OCI-LY7 (cell line): ENCODE measurements at regions not wholly inside any gene's neighbourhood (a gene's known extent, or its start where the extent isn't known, plus 50 kb on each side); places are given as distances from the start of the nearest gene placed in this dataset.

ENCODE experiments used
- BruUV-seq: library from RNA; stranded (reverse); fragments of 400-500 nt; replicated peaks from 2 replicates; lab custom pipeline; 2021; lab: Mats Ljungman, UMichigan
- CTCF ChIA-PET: fragments of 300-600 bp; sonication (Branson Sonifier 250); formaldehyde crosslinking; loops from one replicate; lab custom pipeline; 2022; ENCODE audit warnings: antibody characterized with exemption; ENCODE audit not compliant: unreplicated experiment; lab: Charles Lee
- POLR2A ChIA-PET: fragments of 300-600 bp; sonication (Branson Sonifier 250); formaldehyde crosslinking; loops from one replicate; lab custom pipeline; 2022; ENCODE audit warnings: antibody characterized with exemption; lab: Charles Lee
- DNase-seq: peaks from one replicate; pipeline ENCODE4 v3.0.0-alpha.2; 2015; ENCODE audit warnings: low spot score
- H2AFZ ChIP-seq: fragments of 200-600 bp; sonication (generic), shearing (Covaris generic); 2 replicates; pipeline ENCODE4 v1.6.1; 2014; ENCODE audit warnings: mild to moderate bottlenecking, antibody characterized with exemption, low read length, moderate library complexity
- H3K27ac ChIP-seq: fragments of 200-600 bp; sonication (generic); 2 replicates; pipeline ENCODE4 v1.5.1; 2014; ENCODE audit warnings: mixed run types, low read depth, mild to moderate bottlenecking, moderate library complexity, low read length, inconsistent platforms; ENCODE audit not compliant: poor library complexity, severe bottlenecking
- H3K36me3 ChIP-seq: fragments of 200-600 bp; sonication (generic); 2 replicates; pipeline ENCODE4 v1.6.1; 2014; ENCODE audit warnings: mild to moderate bottlenecking, antibody characterized with exemption, low read length, moderate library complexity, mixed read lengths; ENCODE audit not compliant: insufficient read depth
- H3K4me1 ChIP-seq: fragments of 200-600 bp; sonication (generic); 2 replicates; pipeline ENCODE4 v1.5.1; 2014; ENCODE audit warnings: mild to moderate bottlenecking, low read length; ENCODE audit not compliant: insufficient read depth, poor library complexity, severe bottlenecking
- H3K4me2 ChIP-seq: fragments of 200-600 bp; sonication (generic); 2 replicates; pipeline ENCODE4 v1.6.1; 2014; ENCODE audit warnings: mild to moderate bottlenecking, low read length
- H3K4me3 ChIP-seq: fragments of 200-600 bp; sonication (generic); 2 replicates; pipeline ENCODE4 v1.5.1; 2014; ENCODE audit warnings: mild to moderate bottlenecking, low read depth, low read length; ENCODE audit not compliant: poor library complexity, severe bottlenecking
- H3K79me2 ChIP-seq: fragments of 200-600 bp; sonication (generic); 2 replicates; pipeline ENCODE4 v1.6.1; 2016; ENCODE audit warnings: low read depth, mild to moderate bottlenecking, low read length, moderate library complexity, mixed read lengths; ENCODE audit not compliant: insufficient read depth
- H3K9me2 ChIP-seq: fragments of 200-600 bp; sonication (generic); 2 replicates; pipeline ENCODE4 v1.6.1; 2016; ENCODE audit warnings: mild to moderate bottlenecking, low read length, mixed read lengths; ENCODE audit not compliant: insufficient read depth
- H3K9me3 ChIP-seq: fragments of 200-600 bp; sonication (generic); 2 replicates; pipeline ENCODE4 v1.6.1; 2014; ENCODE audit warnings: mild to moderate bottlenecking, mixed run types, low read length, mixed read lengths
- H4K20me1 ChIP-seq: fragments of 200-600 bp; sonication (generic); 2 replicates; pipeline ENCODE4 v1.6.1; 2014; ENCODE audit warnings: mild to moderate bottlenecking, antibody characterized with exemption, low read length, moderate library complexity, mixed read lengths; ENCODE audit not compliant: insufficient read depth
- EZH2phosphoT487 ChIP-seq: fragments of 200-600 bp; sonication (generic); IDR thresholded peaks from 2 replicates; pipeline ENCODE4 v1.6.1; 2018; ENCODE audit warnings: low read depth, borderline replicate concordance, mild to moderate bottlenecking, mixed run types, antibody characterized with exemption, low read length, moderate library complexity, mixed read lengths
- intact Hi-C: fragments of 100-400 bp; cut with micrococcal nuclease; formaldehyde crosslinking; loops from one replicate; pipeline ENCODE4 v1.10.0; 2022; ENCODE audit not compliant: unreplicated experiment
- TF ChIP-seq, protein P1 (sequence below): fragments of 200-600 bp; sonication (generic); conservative IDR thresholded peaks from 2 replicates; pipeline ENCODE4 v1.5.1; 2014; ENCODE audit warnings: mild to moderate bottlenecking, antibody characterized with exemption, low read length, moderate library complexity, mixed read lengths

DNA sequence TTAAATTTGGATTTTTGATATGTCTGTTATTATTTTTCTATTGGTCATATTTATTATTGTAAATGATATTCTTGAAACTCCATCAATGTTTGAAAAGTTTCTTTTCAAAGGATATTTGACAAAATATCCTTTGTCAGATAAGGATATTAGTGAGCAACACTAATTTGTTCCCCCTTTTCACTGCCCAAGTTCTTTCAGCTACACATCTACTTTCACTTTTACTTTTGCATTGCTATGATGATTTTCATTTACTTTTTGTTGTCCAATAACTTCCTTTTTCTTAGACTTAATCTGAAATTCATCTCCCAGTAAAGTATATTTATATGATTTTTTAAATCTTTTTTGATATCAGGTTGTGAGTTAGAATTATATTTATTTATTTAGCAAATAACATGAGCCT, 542.3 kb upstream of the ADGRL3 start:
- TF ChIP-seq, protein P1, sequence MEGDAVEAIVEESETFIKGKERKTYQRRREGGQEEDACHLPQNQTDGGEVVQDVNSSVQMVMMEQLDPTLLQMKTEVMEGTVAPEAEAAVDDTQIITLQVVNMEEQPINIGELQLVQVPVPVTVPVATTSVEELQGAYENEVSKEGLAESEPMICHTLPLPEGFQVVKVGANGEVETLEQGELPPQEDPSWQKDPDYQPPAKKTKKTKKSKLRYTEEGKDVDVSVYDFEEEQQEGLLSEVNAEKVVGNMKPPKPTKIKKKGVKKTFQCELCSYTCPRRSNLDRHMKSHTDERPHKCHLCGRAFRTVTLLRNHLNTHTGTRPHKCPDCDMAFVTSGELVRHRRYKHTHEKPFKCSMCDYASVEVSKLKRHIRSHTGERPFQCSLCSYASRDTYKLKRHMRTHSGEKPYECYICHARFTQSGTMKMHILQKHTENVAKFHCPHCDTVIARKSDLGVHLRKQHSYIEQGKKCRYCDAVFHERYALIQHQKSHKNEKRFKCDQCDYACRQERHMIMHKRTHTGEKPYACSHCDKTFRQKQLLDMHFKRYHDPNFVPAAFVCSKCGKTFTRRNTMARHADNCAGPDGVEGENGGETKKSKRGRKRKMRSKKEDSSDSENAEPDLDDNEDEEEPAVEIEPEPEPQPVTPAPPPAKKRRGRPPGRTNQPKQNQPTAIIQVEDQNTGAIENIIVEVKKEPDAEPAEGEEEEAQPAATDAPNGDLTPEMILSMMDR = no peak
- Histone ChIP-seq H3K4me1 (no peaks in the 10 kb centered on the region), H4K20me1 (no peaks in the 10 kb centered on the region), H3K4me3 (no peak overlapping the region), H2AFZ (no peak overlapping the region), H3K36me3 (no peaks in the 10 kb centered on the region), H3K79me2 (no peaks in the 10 kb centered on the region), H3K9me2 (no peaks in the 10 kb centered on the region), H3K9me3 (peaks cover 10% of the 10 kb centered on the region; the same call in 1 of the 2 replicates), H3K27ac (no peak overlapping the region), H3K4me2 (no peak overlapping the region)
- no TSS peak for BruUV-seq
- intact Hi-C loops = no loop called here
- no peak for DNase-seq
- POLR2A ChIA-PET = interaction anchor here (1.0 kb wide), 1 partner anchor 32 kb away, joined by 4 read pairs; no protein-coding TSS in a partner anchor
- CTCF ChIA-PET = no interaction called here

DNA sequence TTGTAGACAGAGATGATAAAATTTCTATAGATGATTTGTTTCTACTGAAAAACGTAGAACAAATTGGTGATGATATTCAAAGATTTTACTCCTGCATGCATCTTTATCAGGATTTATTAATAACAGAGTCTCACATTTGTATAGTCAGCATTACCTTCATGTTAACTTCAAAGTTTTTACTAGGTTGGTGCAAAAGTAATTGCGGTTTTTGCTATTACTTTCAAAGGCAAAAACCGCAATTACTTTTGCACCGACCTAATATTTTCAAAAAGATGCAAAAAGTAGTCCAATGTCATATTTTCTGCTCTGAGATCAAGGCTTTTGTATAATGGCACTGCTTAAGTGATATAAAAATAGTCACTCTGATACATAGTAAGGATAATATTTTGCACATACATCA, 536.4 kb upstream of the ADGRL3 start:
- ChIA-PET POLR2A (no interaction called here), CTCF (no interaction called here)
- Histone ChIP-seq H3K4me1 (no peaks in the 10 kb centered on the region), H2AFZ (no peak overlapping the region), H3K79me2 (no peaks in the 10 kb centered on the region), H3K4me2 (no peak overlapping the region), H3K27ac (no peak overlapping the region), H3K9me2 (no peaks in the 10 kb centered on the region), H3K4me3 (no peak overlapping the region), H3K36me3 (no peaks in the 10 kb centered on the region), H3K9me3 (peaks cover 4% of the 10 kb centered on the region; the same call in 1 of the 2 replicates), H4K20me1 (no peaks in the 10 kb centered on the region)
- TF ChIP-seq, protein P1 = no peak
- TF ChIP-seq EZH2phosphoT487 = no peak
- no TSS peak for BruUV-seq
- intact Hi-C loops = no loop called here
- DNase-seq = no peak

DNA sequence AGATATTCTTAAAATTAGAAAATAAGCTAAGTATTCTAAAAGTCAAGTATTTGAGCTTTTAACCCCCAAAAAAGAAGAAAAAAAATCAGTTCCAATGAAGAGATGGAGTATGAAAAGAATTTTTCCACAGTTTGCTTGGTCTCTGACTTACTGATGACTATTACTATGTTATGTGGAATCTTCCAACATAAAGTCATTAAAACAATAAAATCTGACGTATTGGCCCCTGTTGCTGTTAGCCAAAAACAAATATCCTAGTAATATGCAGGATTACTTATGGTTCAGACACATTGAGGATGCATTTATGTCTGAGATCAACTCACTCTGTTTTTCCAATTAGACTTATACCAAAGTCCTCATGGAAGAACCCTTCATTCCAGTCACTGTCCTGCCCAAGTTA, 517.2 kb upstream of the ADGRL3 start:
- BruUV-seq = no TSS peak

More for the DNA sequence above, 517.2 kb upstream of the ADGRL3 start:
- ChIA-PET CTCF (no interaction called here), POLR2A (no interaction called here)
- H3K4me3 ChIP-seq = no peak overlapping the region
- TF ChIP-seq, protein P1 = no peak
- TF ChIP-seq EZH2phosphoT487 = no peak
- no peak overlapping the region for H3K4me2 ChIP-seq
- intact Hi-C loops = no loop called here
- H3K79me2 ChIP-seq = no peaks in the 10 kb centered on the region
- no peaks in the 10 kb centered on the region for H3K36me3 ChIP-seq
- H3K4me1 ChIP-seq = no peaks in the 10 kb centered on the region
- no peaks in the 10 kb centered on the region for H3K9me2 ChIP-seq
- no peak overlapping the region for H3K27ac ChIP-seq
- no peaks in the 10 kb centered on the region for H4K20me1 ChIP-seq
- DNase-seq = no peak
- H3K9me3 ChIP-seq = no peaks in the 10 kb centered on the region
- no peak overlapping the region for H2AFZ ChIP-seq
